ENCODE measurements at regions not wholly inside any gene's neighbourhood (a gene's known extent, or its start where the extent isn't known, plus 50 kb on each side); places are given as distances from the start of the nearest gene placed in this dataset.
"Not testable (repeated sequence)": the region's sequence is repeated elsewhere in the genome, so short reads cannot be mapped to it uniquely, and the experiment has no call there.

DNA sequence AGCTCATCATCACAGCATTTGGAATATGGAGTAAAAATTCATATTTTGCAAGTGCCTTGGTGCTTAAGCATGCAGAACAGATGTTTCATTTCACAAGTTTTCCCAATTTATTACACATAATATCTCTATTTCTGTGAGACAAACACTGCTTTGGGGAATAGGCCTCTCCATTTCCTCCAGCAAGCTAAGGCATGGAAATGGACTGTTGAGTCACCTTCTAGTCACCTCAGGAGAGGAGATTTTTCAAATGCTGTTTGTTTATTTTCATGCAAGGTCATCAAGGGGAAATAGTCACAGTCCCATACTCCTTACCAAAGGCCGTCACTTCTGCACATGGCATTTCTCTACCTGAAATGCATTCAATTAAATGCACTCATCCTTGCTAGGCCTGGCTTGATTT is 57.4 kb upstream of the NUTM2D start:
- DNase-seq; H3K27ac ChIP-seq (ENCODE audit: low read depth, low read length); H3K9me3 ChIP-seq (ENCODE audit: control insufficient read depth in 2 of 3, low read length in 3 of 3); H3K27me3 ChIP-seq (ENCODE audit: control insufficient read depth in 2 of 2, insufficient read depth in 2 of 2, low read length in 2 of 2); POLR2A ChIA-PET; H3K27me3 Mint-ChIP-seq; H3K36me3 ChIP-seq (ENCODE audit: control insufficient read depth in 2 of 3, insufficient read depth in 3 of 3, low read length in 3 of 3); H3K4me1 Mint-ChIP-seq; H3K36me3 Mint-ChIP-seq; intact Hi-C loops (cut with micrococcal nuclease); H3K4me3 ChIP-seq (ENCODE audit: low read length); ATAC-seq; H3K27ac Mint-ChIP-seq; H3K9me3 Mint-ChIP-seq; CTCF ChIA-PET; H3K4me3 Mint-ChIP-seq; H3K4me1 ChIP-seq (ENCODE audit: control insufficient read depth in 2 of 2, insufficient read depth in 2 of 2, low read length in 2 of 2): not testable (repeated sequence)

DNA sequence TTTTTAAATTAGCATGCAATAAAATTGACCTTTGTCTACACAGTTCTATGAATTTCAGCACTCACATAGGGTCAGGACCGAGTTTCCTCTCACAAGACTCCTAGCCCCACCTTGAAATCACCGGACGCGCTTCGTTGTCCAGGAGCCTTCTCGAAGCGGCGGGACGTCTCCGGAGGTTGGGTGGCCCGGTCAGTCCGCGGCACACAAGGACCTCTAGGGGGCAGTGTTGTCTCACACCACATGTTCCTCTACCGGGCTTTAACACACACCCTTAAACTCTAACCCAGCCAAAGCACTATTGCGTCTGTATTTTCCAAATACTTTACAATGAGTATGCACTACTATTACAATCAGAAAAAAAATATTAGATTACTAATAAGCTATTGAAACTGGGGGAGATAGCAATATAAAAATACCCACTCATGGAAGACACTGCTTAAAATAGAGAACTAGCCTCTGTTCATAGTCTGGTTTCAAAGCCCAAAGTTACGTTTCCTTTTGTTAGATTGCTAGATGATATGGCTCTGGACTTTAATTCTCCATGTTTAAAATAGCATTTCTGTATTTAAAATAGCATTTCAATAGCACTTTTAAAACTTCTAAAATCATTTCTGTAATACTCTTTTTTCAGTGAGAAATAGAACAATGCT is 56.0 kb upstream of the NUTM2D start:
- H3K36me3 ChIP-seq (ENCODE audit: control insufficient read depth in 2 of 3, insufficient read depth in 3 of 3, low read length in 3 of 3); H3K27ac Mint-ChIP-seq; H3K27ac ChIP-seq (ENCODE audit: low read depth, low read length); H3K9me3 Mint-ChIP-seq; H3K9me3 ChIP-seq (ENCODE audit: control insufficient read depth in 2 of 3, low read length in 3 of 3); H3K27me3 Mint-ChIP-seq; POLR2A ChIA-PET; H3K4me3 Mint-ChIP-seq; H3K36me3 Mint-ChIP-seq; H3K4me1 ChIP-seq (ENCODE audit: control insufficient read depth in 2 of 2, insufficient read depth in 2 of 2, low read length in 2 of 2); H3K4me1 Mint-ChIP-seq; CTCF ChIA-PET; H3K4me3 ChIP-seq (ENCODE audit: low read length); intact Hi-C loops (cut with micrococcal nuclease); H3K27me3 ChIP-seq (ENCODE audit: control insufficient read depth in 2 of 2, insufficient read depth in 2 of 2, low read length in 2 of 2): not testable (repeated sequence)
- DNase-seq (peak in 6 of 9 donors; percentile 0 to 52 (median 18)), ATAC-seq (peak; percentile 94)

DNA sequence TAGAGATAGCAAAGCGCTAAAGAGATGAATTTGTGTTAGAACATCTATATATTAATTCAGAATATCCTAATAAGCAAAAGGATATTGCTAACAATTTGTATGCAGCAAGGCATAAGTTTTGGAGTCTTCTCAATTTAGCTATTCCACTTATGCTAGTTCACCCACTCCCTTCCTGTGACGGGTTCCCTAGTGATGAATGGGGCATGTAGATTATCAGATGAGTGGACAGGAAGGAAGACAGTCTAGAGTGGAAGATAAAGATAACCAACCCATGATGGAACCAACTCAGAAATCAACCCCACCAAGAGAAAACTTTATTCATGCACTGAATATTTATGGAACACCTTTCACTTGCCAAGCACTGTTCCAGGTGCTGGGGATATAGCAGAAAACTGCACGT is 55.4 kb upstream of the NUTM2D start:
- intact Hi-C loops (cut with micrococcal nuclease); H3K4me3 ChIP-seq (ENCODE audit: low read length); H3K9me3 ChIP-seq (ENCODE audit: control insufficient read depth in 2 of 3, low read length in 3 of 3); H3K27ac ChIP-seq (ENCODE audit: low read depth, low read length); H3K4me1 ChIP-seq (ENCODE audit: control insufficient read depth in 2 of 2, insufficient read depth in 2 of 2, low read length in 2 of 2); H3K4me3 Mint-ChIP-seq; H3K27me3 ChIP-seq (ENCODE audit: control insufficient read depth in 2 of 2, insufficient read depth in 2 of 2, low read length in 2 of 2); H3K27me3 Mint-ChIP-seq; H3K36me3 ChIP-seq (ENCODE audit: control insufficient read depth in 2 of 3, insufficient read depth in 3 of 3, low read length in 3 of 3); POLR2A ChIA-PET; H3K27ac Mint-ChIP-seq; H3K4me1 Mint-ChIP-seq; CTCF ChIA-PET; ATAC-seq; DNase-seq; H3K9me3 Mint-ChIP-seq; H3K36me3 Mint-ChIP-seq: not testable (repeated sequence)

DNA sequence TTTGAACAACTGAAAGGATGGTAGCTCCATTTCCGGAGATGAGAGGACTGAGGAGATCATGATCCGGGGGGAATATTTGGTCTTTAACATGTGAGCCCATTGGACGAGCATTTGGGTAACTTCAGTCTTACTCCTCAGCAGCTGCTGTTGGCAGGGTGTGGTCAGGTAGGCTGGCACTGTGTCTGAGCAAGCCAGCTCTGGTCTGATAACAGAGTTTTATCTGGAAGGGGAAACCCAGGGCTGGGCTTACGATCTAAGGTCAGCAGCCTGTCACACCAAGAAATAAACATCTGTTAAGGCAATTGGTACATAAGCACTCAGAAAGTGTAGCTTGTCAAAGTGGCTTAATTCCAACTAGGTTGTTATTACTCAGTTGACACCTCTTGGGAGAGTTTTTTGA is 53.8 kb upstream of the NUTM2D start:
- intact Hi-C loops (cut with micrococcal nuclease); CTCF ChIA-PET: not testable (repeated sequence)

DNA sequence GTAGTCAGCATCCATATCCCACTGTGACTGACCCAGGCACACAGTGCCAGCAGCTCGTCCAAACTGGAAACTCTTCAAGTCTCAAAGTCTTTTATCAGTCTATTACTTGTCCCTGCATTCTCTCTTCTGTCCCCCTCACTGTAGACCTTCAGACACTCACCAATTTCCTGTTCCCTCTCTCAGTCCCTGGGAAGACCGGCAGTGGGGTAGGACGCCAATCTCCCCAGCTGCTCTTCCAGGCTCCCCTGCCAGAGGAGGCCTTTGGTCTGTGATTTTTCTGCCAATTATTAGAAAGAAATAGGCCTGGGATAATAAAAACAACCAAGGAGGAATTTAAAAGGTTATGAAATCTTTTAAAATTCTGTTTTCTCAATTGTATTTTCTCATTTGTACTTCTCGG is 50.9 kb upstream of the NUTM2D start:
- POLR2A ChIA-PET; H3K4me1 Mint-ChIP-seq; H3K27me3 Mint-ChIP-seq; ATAC-seq; intact Hi-C loops (cut with micrococcal nuclease); H3K4me1 ChIP-seq (ENCODE audit: control insufficient read depth in 2 of 2, insufficient read depth in 2 of 2, low read length in 2 of 2); H3K27me3 ChIP-seq (ENCODE audit: control insufficient read depth in 2 of 2, insufficient read depth in 2 of 2, low read length in 2 of 2); H3K27ac Mint-ChIP-seq; H3K36me3 ChIP-seq (ENCODE audit: control insufficient read depth in 2 of 3, insufficient read depth in 3 of 3, low read length in 3 of 3); CTCF ChIA-PET; H3K9me3 Mint-ChIP-seq; H3K9me3 ChIP-seq (ENCODE audit: control insufficient read depth in 2 of 3, low read length in 3 of 3); DNase-seq; H3K27ac ChIP-seq (ENCODE audit: low read depth, low read length); H3K4me3 Mint-ChIP-seq; H3K4me3 ChIP-seq (ENCODE audit: low read length); H3K36me3 Mint-ChIP-seq: not testable (repeated sequence)

More for the DNA sequence above, 53.8 kb upstream of the NUTM2D start:
- POLR2A ChIA-PET; H3K27ac Mint-ChIP-seq; H3K36me3 ChIP-seq (ENCODE audit: control insufficient read depth in 2 of 3, insufficient read depth in 3 of 3, low read length in 3 of 3); H3K4me1 Mint-ChIP-seq; H3K4me3 Mint-ChIP-seq; H3K36me3 Mint-ChIP-seq; DNase-seq; H3K4me1 ChIP-seq (ENCODE audit: control insufficient read depth in 2 of 2, insufficient read depth in 2 of 2, low read length in 2 of 2); H3K9me3 ChIP-seq (ENCODE audit: control insufficient read depth in 2 of 3, low read length in 3 of 3); H3K27me3 Mint-ChIP-seq; H3K9me3 Mint-ChIP-seq; H3K27ac ChIP-seq (ENCODE audit: low read depth, low read length); H3K27me3 ChIP-seq (ENCODE audit: control insufficient read depth in 2 of 2, insufficient read depth in 2 of 2, low read length in 2 of 2); H3K4me3 ChIP-seq (ENCODE audit: low read length): not testable (repeated sequence)
- peak; percentile 29 for ATAC-seq
